ENCODE measurements at regions not wholly inside any gene's neighbourhood (a gene's known extent, or its start where the extent isn't known, plus 50 kb on each side); places are given as distances from the start of the nearest gene placed in this dataset.

GRCh38 chr11:29449281-29450074, 567.4 kb downstream of the KCNA4 start:
- intact Hi-C loops (cut with micrococcal nuclease; ENCODE audit: unreplicated experiment) (loop anchor here (2.0 kb wide), 2 partner anchors 693 to 747 kb away; no protein-coding TSS in a partner anchor), in situ Hi-C loops (cut with HindIII; ENCODE audit: low pct_unique_long_range_greater_than_20kb, low sequenced_read_pairs) (no loop called here)
- ChIA-PET POLR2A (no interaction called here), CTCF (interaction anchor here (1.1 kb wide), 1 partner anchor 693 kb away, joined by 5 read pairs; no protein-coding TSS in a partner anchor)
- TF ChIP-seq POLR2AphosphoS5 (IDR thresholded peaks at IDR 0.05; ENCODE audit: low read depth, low read length) (no peak), TCF7L2 (IDR thresholded peaks at IDR 0.05; ENCODE audit: low read depth, low read length) (no peak), CTCF (IDR thresholded peaks at IDR 0.05) (no peak), SIN3A (IDR thresholded peaks at IDR 0.05; ENCODE audit: borderline replicate concordance, insufficient read depth, low read depth, low read length) (no peak), REST (IDR thresholded peaks at IDR 0.05; ENCODE audit: insufficient read depth in 1 of 2, low read depth in 2 of 2, low read length in 1 of 2) (no peak)
- no TSS peak for BruUV-seq (replicated peaks)
- no peak for DNase-seq (ENCODE audit: low read depth, low spot score)
- Histone ChIP-seq H3K27me3 (ENCODE audit: control insufficient read depth, insufficient read depth, low read length) (no peaks in the 10 kb centered on the region), H3K36me3 (ENCODE audit: control insufficient read depth, insufficient read depth, low read length) (no peaks in the 10 kb centered on the region), H3K9me3 (ENCODE audit: control insufficient read depth, insufficient read depth, low read depth, low read length) (no peaks in the 10 kb centered on the region), H3K4me1 (ENCODE audit: control insufficient read depth, insufficient read depth, low read length) (no peaks in the 10 kb centered on the region), H3K27ac (ENCODE audit: low read length) (no peak overlapping the region), H3K4me3 (ENCODE audit: low read depth in 2 of 2, low read length in 2 of 2) (no peak overlapping the region)
- ATAC-seq: no peak

- ATAC-seq: no peak
- Histone ChIP-seq H3K36me3 (ENCODE audit: control insufficient read depth, insufficient read depth, low read length) (no peaks in the 10 kb centered on the region), H3K4me3 (ENCODE audit: low read depth in 2 of 2, low read length in 2 of 2) (no peak overlapping the region), H3K9me3 (ENCODE audit: control insufficient read depth, insufficient read depth, low read depth, low read length) (no peaks in the 10 kb centered on the region), H3K27me3 (ENCODE audit: control insufficient read depth, insufficient read depth, low read length) (no peaks in the 10 kb centered on the region), H3K4me1 (ENCODE audit: control insufficient read depth, insufficient read depth, low read length) (no peaks in the 10 kb centered on the region), H3K27ac (ENCODE audit: low read length) (no peak overlapping the region)
- ChIA-PET POLR2A (no interaction called here), CTCF (interaction anchor here (1.1 kb wide), 1 partner anchor 694 kb away, joined by 5 read pairs; no protein-coding TSS in a partner anchor)
- DNase-seq (ENCODE audit: low read depth, low spot score): no peak
- in situ Hi-C loops (cut with HindIII; ENCODE audit: low pct_unique_long_range_greater_than_20kb, low sequenced_read_pairs) (no loop called here), intact Hi-C loops (cut with micrococcal nuclease; ENCODE audit: unreplicated experiment) (loop anchor here (2.0 kb wide), 2 partner anchors 694 to 748 kb away; no protein-coding TSS in a partner anchor)
- no TSS peak for BruUV-seq (replicated peaks)
- TF ChIP-seq TCF7L2 (IDR thresholded peaks at IDR 0.05; ENCODE audit: low read depth, low read length) (no peak), CTCF (IDR thresholded peaks at IDR 0.05) (peak; percentile 70; the same call in 1 of the 2 replicates)
Measured at GRCh38 chr11:29448246-29448877, 568.5 kb downstream of the KCNA4 start.
